ENCODE measurements at regions not wholly inside any gene's neighbourhood (a gene's known extent, or its start where the extent isn't known, plus 50 kb on each side); places are given as distances from the start of the nearest gene placed in this dataset.

DNA sequence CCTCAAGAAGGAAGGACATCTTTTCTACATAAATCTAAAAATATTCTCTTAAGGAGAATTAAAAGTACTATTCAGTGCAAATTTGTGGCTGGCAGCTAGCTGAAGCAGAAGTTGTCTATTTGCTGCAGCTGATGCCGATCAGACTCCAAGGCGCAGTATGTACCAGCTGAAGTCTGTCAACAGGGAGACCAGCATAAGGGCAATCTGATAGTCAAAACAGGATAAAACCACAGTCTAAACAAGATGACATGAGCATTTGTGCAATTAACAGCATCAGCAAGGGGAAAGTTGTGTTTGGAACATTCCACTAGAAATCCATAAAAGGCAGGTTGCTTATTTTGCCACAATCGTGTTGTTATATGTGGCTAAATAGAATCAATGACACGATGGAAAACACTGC is 198.2 kb upstream of the ROBO2 start:
- TF ChIP-seq EZH2phosphoT487 (IDR thresholded peaks at IDR 0.05; ENCODE audit: borderline replicate concordance, low read length): no peak
- TF ChIP-seq, protein P1, sequence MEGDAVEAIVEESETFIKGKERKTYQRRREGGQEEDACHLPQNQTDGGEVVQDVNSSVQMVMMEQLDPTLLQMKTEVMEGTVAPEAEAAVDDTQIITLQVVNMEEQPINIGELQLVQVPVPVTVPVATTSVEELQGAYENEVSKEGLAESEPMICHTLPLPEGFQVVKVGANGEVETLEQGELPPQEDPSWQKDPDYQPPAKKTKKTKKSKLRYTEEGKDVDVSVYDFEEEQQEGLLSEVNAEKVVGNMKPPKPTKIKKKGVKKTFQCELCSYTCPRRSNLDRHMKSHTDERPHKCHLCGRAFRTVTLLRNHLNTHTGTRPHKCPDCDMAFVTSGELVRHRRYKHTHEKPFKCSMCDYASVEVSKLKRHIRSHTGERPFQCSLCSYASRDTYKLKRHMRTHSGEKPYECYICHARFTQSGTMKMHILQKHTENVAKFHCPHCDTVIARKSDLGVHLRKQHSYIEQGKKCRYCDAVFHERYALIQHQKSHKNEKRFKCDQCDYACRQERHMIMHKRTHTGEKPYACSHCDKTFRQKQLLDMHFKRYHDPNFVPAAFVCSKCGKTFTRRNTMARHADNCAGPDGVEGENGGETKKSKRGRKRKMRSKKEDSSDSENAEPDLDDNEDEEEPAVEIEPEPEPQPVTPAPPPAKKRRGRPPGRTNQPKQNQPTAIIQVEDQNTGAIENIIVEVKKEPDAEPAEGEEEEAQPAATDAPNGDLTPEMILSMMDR (conservative IDR thresholded peaks at IDR 0.05; ENCODE audit: low read depth, low read length): no peak
- no peak for TF ChIP-seq EZH2 (IDR thresholded peaks at IDR 0.05; ENCODE audit: low read length, unreplicated experiment)
